Stimulated activated CD4-positive, alpha-beta T cell treated with anti-CD3 and anti-CD28 coated beads, Interleukin-12 subunit alpha, Interleukin-12 subunit beta, amount 100 ng/mL, for 24 hours (primary cell): ENCODE measurements at regions not wholly inside any gene's neighbourhood (a gene's known extent, or its start where the extent isn't known, plus 50 kb on each side); places are given as distances from the start of the nearest gene placed in this dataset.

Experiments
- DNase-seq, 2 experiments: peaks; one replicate each; pipeline ENCODE4 v3.0.0-alpha.2; 2020; ENCODE audit warnings: low read depth in 2 of 2

DNA sequence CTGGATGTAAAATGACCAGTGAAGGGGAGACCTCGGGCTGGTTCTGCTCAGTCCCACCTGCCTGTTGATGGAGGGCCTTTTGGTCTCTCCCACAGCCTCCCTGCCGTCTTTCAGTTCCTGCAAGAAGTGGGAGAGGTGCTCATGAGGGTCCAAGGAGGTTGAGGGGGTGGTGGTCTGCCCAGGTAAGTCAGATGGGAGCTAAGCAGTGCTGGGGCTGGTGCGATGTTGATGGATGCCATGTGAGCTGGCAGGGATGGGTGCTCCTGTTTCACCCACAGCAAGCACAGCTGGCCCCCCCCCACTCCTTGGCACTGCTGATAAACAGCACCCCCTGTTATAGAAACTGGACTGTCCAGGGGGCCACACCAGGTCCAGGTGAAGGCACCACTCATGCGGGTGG lies 145.6 kb downstream of the NSG2 start:
- DNase-seq: no peak

DNA sequence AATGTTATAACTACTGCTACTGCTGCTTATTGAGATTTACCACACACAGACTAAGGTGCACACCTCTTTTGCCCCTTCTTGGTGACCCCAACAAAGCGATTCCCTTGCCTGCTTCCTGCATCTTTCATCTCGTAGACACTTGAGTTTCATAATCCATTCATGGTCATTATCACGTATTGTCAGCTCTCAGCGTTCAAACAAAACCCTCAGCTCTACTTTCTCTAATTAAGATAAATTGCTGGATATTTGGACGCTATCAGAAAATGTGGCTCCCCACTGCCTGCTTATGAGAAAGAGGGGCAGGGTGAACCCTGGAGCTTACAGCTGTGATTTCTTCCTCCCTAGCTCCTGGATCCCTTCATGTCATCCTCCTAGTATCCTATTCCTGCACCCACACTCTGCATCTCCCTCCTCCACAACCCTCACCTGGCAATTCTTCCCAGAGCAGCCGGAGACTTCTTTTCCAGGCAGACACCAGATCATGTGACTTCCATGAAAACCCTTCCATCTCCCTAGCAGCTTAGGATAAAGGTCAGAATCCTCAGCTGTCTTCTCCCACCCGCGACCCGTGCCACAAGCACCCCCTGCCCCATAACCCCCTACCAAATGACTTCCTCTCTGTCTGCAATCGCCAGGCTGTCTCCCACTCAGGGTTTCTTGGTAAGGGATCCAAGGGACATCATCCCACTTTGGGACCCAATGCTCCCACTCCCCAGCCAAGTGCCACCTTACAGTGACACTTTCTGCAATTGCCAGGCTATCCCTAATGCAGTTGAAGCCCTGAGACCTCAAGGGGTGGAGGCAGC lies 146.5 kb downstream of the NSG2 start:
- DNase-seq: no peak

DNA sequence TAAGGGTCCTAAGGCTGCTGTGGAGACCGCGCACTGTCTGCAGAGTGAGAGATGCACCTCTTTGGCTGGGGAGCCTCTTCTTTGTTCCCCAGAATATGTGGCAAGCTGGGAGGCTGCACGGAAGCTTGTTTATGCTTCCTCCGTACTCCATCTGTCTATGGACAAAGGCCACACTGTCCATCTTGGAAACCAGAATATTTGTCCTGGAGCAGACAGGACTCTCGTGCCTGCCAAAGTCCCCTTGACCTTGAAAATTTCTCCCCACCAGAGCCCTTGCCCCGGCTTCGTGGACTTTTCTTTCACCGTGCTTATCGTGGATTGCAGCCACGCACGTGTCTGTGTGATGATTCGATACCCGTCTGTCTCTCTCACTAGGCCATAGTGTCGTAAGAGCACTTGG lies 147.4 kb downstream of the NSG2 start:
- no peak for DNase-seq

DNA sequence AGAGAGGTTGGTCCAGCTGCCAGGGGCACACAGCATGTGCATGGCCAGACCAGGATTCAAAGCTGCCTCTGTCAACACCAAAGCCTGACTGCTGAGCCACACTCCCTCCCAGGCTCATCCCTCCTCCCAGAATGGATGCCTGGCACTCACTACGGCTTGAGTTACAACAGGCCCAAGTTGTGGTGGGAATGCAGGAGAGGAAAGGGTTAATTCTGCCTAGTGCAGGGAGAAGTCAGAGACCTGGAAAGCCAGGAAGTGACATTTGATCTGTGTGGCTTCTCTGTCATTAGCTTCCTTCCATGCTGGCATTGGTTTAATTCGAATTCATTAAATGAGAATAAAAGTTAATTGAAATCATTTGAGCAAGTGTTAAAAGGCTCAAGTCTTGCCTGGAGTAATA lies 150.0 kb downstream of the NSG2 start:
- DNase-seq: no peak

DNA sequence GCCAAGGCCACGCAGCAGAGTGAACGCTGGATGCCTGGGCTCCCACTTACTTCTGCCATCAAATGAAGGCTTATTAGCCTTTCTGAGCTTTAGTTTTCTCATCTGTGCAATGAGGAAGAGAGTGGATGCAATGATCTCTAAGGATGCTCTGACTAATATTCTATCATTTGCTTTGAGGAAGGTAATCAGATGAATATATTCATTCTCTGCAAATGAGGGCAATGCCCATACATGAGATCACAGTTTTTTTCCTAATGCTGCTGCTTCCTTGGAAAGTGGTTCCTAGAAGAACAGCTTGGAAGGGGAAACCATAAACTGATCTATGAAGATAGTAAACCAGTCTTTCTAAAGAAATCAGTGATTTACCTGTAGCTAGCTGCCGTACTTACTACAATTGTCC lies 152.4 kb downstream of the NSG2 start:
- DNase-seq: no peak

DNA sequence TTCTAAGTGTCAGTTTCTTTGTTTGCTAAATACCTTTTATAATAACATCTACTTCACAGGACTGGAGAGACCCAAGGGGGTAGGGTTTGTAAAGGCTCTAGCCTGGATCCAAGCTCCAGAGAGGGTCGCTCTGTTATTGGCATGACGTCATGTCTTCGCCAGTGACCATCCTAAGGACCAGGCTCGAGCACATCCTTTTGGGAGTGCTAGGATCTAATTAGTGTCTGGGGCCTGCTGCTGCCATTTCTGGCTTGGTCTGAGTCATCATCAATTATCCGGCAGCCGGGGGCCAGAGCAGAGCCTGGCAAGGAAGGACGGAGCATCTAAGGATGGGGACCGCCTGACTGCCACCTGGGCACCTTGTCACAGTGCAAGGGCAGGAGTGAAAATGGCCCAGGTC lies 153.0 kb downstream of the NSG2 start:
- no peak for DNase-seq

DNA sequence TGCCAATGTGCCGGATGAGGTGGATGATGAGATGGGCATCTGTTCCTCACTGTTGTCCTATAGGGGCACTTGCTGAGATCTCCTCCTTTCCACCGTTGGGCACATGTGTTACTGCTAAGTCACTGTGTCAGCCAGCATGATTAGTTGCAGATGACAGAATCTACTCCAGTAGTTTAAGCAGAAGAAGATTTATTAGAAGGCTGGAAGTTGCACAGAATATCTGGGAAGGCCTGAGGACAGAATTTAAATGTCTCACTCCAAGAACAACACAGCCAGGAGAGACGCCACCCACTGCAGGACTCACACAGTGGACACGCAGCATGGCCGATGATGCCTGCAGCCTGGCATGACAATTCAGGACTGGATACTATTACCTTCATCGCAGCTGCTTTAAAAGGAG lies 157.5 kb downstream of the NSG2 start:
- no peak for DNase-seq

DNA sequence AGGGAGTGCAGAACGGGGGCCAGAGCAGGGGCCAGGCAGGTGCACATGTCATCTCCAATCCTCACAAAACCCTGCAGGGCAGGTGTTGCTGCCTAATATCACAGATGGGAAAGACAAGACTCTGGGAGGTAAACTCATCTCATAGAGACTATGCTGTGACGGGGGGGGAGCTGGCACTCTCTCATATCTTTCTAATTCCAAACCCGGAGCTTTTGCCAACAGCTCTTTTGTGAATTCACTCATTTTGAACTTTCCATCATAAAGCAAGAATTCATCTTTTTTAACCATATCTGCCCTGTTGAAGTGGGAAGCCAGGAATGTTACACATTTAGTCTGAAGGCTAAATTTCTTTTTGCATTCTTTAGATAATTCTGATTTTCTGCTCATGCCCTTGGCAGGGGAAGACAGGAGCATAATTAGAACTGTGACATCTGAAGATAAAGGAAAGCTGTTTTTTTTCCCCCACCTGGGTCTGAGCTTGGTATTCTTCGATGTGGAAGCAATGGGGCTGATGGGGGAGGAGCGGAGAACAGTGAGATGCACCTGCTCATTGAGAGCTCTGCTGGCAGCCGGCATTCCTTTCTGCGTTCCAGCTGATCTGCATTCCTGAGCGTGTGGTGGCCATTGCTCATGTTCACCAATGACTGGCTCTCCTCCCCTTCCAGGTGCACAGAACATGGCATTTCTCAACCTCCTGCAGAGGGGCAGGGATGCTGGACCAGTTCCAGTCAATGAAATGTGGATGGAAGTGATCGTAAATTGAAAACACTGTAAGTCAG lies 159.2 kb downstream of the NSG2 start:
- no peak for DNase-seq

DNA sequence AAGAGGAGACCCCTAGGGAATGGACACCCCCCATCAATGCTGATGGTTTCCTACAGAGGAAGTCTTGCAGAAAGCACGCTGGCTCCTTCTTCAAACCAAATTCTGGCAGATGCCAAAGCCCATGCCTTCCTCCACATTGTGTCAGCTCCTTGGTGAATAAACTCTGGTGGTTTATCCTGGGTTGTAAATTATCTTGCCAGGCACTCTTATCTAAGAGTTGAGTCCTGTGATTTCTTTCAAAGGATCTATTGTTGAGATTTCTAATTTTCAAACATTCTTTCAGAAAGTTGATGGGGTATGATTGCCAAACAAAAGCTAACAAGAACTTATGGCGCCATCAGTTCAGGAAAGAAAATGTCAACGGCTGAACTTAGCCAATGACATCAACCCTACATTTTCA lies 160.4 kb downstream of the NSG2 start:
- no peak for DNase-seq

DNA sequence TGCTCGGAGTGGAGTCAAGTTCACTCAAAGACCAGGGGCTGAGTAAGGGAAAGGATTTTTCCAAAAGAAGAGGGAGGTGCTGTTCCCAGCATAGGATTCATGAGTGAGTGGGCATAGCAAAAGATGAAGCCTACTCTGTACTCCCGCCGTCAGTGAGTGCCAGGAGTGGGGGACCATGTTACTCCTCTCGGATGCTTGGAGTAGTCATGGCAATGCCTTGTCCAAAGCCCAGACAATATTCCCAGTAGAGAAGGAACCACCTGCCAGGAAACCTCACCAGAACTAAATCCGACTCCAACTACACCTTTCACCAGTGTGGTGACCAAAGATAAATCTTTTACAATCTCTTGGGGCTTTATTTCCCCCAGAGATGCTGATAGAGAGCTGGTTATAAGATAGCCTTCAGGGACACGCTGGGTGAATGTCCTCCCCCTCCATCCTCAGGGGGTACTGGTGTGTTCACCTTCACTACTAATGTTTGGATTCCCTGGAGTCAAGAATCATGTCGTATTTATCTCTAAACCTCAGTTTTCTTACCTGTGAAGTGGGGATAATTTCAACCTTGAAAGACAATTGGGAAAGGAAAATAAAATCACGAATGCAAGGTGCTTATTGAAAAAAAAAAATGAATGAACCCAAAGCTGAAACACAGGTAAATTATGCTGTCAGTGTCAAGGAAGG lies 165.2 kb downstream of the NSG2 start:
- no peak for DNase-seq

DNA sequence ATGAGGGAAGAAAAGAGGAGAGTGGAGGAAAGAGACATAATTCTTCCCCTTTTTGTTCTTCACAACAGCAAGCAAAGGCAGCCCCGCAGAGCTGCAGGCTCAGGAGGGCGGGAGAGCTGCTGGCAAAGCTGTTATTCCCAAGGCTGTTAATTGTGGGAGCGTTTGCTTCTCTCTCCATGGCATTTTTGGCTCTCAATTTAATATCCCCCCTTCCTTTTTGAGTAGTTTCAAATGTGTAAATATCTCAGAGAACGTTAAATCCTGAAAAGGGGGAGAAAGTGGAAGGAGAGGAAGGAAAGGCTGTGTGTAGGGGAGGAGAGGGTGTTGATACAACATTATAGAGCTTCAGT lies 165.7 kb downstream of the NSG2 start:
- DNase-seq: no peak

DNA sequence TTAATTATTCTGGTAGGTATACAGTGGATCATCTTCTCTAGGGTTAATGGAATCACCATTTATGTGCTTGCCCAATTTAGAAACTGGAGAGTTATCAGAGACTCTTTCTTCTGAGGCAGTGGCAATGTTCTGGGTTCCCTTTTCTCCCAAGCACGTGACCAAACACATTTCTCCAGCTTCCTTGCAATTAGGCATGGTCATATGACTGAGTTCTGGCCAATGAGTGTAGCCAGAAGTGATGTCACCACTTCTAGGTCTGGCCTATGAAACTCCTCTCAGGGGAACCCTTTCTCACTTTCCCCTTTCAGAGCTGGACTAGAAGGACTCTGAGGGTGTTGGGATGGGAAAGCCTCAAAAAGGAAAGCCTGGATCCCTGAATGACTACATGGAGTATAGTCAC lies 172.0 kb downstream of the NSG2 start:
- no peak for DNase-seq

DNA sequence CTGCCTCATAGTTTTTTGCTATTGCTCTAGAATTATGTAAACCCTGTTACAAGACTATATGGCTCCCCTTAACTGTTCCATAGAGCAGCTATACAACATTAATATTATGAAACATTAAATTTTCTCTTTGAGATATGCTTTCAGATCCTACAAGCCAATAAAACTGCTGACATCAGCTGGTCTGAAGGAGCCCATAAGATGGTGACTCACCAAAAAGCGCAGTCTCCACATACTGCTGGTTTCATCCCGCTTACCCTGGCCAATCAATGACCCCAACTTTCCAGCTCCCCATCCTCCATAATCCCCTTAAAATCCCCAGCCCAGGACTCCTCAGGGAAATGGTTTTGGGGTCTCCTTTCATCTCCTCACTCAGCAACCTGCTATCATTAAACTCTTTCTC lies 172.7 kb downstream of the NSG2 start:
- no peak for DNase-seq

DNA sequence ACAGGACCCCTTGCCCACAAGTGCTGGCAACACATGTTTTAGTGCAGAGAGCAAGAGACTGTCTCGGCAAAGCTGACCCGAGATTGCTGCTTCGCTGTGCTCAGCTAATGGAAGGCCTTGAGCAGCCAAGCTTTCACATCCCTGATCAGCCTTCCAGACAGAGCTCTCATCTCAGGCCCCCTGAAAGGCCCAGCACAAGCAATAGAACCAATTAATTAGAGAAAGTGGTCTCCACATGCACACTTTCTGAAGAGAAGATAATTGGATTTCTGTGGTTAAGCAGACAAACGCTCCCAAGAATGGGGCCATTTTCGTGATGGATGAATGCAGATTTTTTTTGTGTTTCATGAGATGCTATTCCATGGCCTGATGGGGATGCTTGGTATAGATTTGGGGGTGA lies 174.9 kb downstream of the NSG2 start:
- no peak for DNase-seq

DNA sequence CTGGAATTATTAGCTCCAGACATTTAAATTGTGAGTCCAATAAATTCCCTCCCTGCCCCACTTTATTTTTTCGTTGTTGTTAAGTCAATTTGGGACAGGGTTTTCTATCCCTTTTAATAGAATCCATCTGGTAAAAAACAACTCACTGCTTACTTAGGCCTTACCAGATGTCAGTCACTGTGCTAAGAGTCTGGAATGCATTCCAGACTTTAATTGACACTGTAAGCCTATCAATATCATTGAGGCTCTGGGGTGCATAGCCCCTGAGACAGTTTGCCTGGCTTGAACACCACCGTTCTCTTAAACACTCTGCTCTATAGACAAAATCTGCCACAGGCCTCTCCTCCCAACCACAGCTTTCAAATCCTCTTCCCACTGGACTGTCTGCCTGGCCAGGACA lies 175.9 kb downstream of the NSG2 start:
- no peak for DNase-seq

DNA sequence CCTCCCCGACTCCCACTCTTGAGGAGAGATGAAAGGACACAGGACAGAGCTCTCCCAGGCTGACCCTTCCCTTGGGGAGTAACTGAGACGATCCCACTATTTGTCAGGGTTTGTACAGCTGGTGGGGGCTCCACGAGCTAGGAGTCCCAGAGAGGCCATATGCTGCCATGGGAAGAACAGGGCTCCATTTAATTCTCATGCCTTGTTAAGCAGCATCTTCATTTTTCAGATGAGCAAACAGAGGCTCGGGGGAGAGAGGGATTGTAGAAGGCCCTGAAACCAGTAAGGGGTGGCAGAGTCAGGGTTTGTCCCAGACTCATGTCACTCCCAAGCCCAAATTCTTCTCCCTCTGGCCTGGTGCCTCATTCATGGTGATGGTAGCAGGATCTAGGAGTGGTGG lies 176.4 kb downstream of the NSG2 start:
- no peak for DNase-seq

DNA sequence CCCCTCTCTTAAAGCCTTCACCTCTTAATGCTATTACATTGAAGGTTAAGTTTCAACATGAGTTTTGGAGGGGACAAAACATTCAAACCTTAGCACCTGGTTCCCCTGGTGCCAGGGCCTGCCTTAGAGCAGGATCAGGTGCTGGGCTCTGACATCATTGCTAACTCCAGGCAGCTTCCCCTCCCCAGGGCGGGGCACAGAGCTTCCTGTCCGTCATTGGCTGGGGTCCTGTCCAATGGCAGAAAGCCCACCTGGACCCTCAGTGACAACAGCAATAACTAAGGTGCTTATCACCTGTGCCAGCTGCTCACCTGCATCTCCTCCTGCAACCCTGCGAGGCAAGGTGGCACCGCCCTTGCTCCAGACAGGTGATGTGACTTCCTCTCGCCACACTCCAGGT lies 177.4 kb downstream of the NSG2 start:
- DNase-seq: no peak

DNA sequence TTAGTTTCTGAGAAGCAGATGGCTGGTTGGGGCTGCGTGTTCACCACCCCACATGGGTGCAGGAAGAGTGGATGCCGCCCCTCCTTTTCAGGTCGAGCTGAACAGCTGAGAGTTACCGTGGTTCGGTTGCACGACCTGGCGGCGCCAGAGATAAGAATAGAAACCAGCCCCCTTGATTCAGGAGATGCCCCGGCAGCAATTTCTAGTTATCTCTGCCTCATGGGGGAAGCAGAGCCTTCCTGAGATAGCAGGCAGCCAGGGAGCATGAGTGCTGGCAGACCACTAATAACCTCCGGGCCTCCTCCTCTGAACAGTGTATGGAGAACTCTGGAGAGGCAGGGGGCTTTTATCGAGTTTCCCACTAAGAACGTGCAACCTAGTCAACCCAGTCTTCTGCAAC lies 177.8 kb downstream of the NSG2 start:
- no peak for DNase-seq

DNA sequence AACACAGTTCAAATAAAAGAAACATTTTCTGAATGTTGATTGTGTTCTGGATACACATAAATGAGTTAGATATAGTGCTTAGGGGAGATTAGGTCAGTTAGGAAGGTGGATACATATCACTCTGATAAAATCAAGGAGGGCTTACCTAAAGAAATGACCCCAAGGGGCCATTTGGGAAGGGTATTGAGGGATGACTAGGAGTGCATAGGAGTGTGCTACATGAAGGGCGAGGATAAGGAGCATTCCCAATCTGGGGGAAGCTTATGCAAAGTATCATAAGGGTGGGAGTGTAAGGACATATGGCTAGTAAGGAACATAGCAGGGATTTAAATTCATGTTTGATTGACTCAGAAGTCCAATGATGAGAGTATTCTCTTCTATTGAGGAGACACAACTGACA lies 183.6 kb downstream of the NSG2 start:
- no peak for DNase-seq

DNA sequence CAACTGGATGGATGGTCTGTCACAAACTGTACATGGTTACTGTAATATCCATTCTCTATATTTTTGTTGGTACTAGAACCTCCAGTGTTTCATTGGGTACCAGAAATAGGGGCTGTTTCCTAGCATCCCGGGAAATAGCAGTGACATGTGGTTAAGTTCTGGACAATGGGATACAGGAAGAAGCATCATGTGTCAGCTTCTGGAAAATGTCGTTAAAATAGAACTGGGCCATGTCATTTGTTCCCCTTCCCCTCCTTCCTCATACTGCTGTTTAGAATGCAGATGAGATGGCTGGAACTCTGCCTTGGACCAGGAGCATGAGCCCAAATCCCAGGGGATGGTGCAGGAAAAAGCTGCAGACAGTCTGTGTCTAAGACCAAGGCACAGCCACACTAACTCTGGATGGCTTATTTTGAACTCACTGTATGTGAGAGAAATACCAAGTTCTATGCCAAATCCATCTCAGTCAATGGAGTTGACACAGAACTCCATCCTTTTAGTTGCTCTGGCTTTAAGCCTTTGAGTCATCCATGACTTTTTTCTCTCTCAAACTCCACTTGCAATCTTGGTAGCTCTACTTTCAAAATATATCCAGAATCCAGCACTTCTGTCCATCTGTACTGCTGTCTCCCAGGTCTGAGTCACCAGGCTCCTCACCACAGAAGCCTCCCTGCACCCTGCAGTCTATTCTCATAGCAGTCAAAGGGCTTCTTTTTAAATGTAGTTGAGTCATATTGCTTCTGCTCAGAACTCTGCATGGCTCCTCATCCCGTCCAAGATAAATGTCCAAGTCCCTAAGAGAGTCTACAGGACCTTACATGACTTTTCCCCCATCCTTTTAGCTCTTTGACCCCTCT lies 184.2 kb downstream of the NSG2 start:
- DNase-seq: no peak

DNA sequence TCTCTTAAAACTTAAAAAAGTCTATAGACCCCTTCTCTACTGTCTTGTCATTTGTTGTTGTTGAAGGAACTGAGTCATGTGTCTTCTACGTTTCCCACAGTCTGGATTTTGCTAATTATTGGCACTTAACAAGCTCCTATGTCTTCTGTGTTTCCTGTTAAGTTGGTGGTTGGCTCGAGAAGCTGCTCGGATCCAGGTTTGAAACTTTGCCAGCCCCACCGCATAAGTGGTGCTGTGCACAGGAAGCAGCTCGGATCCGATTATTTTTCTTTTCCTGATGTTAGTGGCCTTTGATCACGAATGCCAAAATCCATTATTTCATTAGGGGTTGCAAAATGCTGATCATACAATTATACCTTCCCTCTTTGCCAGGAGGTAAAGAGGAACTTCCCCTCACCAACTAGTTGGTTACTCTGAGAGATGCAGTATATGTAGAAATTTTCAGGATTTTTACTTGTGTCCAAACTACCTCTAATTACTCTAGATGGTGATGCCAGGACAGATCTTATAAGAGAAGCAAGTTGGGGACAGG lies 186.5 kb downstream of the NSG2 start:
- no peak for DNase-seq

DNA sequence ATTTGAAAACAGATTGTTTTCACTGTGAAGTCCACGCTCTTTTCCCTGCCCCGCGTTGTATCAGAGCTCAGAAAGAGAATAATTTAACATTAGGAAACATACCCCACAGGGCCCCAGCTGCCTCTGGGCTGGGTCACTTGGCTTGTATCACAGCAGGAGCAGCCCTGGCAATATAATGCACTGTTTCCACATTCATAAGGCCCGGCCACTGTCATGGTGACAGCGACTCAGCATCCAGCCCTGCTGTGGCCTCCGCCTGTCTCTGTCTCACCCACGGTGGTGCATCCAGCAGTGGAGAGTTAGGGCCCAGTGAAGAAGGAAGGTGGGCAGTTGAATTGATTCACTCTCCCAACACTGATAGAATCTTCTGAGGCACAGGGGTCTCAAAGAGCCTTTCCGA lies 188.9 kb downstream of the NSG2 start:
- DNase-seq: no peak
